Activated CD4-positive, alpha-beta T cell treated with anti-CD3 and anti-CD28 coated beads, Interleukin-2, amount 50 U/mL, for 16 hours (primary cell): ENCODE measurements at regions not wholly inside any gene's neighbourhood (a gene's known extent, or its start where the extent isn't known, plus 50 kb on each side); places are given as distances from the start of the nearest gene placed in this dataset.
"Not testable (repeated sequence)": the region's sequence is repeated elsewhere in the genome, so short reads cannot be mapped to it uniquely, and the experiment has no call there.

Experiments
- DNase-seq: peaks from one replicate; pipeline ENCODE4 v3.0.0-alpha.2; 2020

DNA sequence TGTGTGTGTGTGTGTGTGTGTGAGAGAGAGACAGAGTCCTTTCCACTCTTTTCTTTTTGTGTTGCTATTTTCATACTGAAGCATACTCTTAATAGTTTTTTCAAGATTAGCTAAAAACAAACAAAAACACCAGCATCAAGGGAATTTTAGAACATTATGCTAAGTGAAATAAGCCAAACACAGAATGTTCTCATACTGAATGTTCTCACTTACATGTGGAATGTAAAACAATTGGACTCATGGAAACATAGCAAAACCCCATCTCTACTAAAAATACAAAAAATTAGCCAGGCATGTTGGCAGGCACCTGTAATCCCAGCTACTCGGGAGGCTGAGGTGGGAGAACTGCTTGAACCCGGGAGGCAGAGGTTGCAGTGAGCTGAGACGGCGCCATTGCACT is 193.4 kb downstream of the XPNPEP1 start:
- DNase-seq: not testable (repeated sequence)

DNA sequence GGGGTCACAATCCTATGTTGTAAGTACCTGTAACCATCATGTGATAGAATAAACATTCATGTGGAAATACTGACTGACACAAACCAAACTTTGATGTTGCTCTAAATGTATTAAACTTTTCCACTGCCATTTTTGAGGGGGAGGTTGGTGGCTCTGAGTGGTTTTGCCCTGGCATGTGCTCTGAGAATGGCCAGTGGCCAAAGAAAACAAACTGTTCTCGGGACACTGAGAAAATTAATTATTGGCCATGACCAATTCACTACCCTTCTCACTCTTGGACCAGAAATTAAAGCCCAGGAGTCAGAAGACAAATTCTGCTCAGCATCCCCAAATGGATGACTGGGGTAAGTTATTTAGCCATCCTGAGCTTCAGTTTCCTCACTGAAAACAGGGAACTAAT is 195.9 kb downstream of the XPNPEP1 start:
- no peak for DNase-seq

DNA sequence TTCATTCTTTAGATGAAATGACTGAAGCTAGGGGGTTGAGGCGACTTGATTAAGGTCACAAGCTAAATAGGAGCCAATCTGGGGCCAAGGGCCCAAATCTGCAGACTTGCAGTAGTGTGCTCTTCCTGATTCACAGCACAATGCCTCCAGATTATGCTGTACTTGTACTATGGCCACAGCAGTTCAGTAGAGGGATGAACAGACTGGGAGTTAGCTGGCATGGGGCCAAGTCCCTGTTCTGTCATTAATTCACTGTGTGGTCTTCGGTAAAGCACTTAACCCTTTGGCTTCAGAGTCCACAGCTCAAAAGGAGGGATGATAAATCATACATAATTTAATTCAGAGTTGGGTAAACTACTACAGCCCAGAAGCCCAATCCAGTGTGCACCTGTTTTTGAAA is 196.8 kb downstream of the XPNPEP1 start:
- DNase-seq: no peak

GRCh38 chr10:109723305-109723704 is 200.0 kb downstream of the XPNPEP1 start:
- no peak for DNase-seq

DNA sequence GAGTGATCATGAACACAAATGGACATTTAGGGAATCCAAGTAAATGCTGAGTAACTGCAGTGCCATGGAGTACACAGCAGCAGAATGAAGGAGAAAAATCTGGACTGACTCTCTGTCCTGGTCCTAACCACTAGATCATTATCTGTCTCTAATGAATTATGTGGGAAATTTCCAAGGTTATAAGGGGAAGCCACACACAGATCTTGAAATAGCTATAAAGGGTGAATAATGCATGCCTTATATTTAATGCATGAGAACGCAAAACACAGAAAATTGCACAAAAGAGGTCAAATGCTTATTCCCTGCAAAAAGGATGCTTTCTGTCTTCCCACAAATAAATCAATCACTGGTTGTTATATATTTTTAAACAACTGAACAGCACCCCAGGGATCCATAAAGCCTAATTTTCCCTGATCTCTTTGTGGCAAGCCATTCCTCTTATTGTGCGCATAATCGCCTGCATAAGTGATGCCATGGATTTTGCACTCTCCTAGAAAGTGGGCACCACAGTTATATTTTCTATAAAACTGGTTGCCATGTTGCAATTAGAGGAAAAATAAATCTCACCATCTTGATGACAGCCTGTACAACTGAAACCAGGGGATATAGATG is 201.8 kb downstream of the XPNPEP1 start:
- no peak for DNase-seq

- DNase-seq: no peak
Observed at GRCh38 chr10:109706026-109706560, 217.2 kb downstream of the XPNPEP1 start.

DNA sequence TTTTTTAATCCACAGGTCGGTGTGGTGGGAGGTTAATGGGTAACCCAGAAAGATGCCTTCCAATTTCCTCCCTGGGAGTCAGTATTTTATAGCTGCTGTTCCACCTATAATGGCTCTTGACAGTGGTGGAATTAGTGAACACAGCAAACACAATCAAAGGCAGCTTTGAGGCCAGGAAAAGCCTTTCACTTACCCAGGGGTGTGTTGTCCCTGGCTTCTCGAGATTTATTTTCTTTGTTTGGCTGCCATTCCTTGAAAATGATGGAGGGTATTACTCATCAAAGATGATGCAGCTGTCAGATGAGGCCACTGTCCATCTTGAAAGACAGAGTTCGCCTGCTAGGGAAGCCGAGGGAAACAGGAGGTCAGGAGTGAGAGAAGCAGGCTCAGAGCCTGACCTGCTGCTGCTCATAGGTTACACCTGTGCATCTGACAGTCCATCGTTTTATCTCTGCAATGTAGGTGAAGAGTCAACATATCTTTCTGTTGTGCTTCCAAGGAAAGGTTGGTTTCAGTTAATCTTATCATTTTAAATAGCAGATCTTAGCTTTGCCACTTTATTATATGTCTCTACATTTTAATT is 221.6 kb downstream of the XPNPEP1 start:
- DNase-seq: no peak

- no peak for DNase-seq
Observed at GRCh38 chr10:109698882-109699664, 224.2 kb downstream of the XPNPEP1 start.

- no peak for DNase-seq
Observed at GRCh38 chr10:109698086-109698485, 225.2 kb downstream of the XPNPEP1 start.

DNA sequence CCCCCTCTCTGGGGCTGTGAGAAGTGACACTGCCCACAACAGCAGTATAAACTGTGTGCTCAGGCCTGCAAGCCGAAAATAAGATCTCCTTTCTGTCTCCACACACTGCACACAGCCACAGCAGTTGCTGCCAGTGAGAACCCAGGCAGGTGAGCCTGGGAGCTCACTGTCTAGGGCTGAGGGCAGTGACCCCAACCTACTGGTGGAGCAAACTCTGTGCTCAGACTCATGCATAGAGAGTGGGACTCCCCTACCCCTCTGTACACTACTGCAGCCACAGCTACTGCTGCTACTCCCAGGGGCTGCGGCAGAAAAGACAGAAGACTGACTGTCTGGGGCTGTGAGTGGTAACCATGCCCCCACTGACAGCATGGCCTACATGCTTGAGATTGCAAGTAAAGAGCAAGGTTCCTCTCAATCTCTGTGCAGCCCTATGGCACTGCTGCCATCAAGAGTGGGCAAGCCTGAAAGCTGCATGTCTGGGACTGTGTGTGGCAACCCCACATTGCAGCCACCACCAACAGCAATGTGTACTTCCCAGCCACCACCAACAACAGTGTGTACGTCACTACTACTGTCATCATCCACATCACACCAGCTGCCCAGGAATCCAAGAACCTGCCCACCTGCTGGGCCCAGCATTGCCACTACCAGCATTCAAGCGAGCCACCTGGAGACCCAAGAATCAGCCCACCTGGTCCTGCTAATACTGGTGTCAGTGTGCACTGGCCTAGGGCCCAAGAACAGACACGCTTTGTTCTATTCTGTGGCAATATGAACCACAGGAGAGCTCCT is 226.1 kb downstream of the XPNPEP1 start:
- no peak for DNase-seq

- DNase-seq: no peak
Observed at GRCh38 chr10:109696462-109696861, 226.8 kb downstream of the XPNPEP1 start.

GRCh38 chr10:109695988-109696387 is 227.3 kb downstream of the XPNPEP1 start:
- no peak for DNase-seq

DNA sequence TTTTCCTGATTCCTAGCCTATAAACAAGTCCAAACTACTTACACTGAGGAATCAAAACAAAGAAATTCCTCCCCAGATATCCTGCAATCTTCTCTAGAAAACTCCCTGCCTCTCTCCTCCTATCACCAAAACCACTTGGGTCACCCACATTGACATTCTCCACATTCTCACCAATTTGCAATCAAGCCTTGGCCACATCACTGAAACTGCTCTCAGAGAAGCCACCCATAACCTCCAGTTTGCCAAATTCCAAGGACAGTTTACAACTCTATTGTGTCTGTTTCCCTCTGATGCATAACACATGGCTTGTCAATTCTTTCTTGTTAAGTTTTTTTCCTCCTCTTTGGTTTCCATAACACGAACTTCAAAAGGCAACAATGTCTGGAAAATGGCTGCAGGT is 233.5 kb downstream of the XPNPEP1 start:
- DNase-seq: no peak

GRCh38 chr10:109679478-109679877 is 243.8 kb downstream of the XPNPEP1 start:
- DNase-seq: no peak

GRCh38 chr10:109678857-109679256 is 244.5 kb downstream of the XPNPEP1 start:
- DNase-seq: no peak

GRCh38 chr10:109676703-109677102 is 246.6 kb downstream of the XPNPEP1 start:
- DNase-seq: no peak

- no peak for DNase-seq
Observed at GRCh38 chr10:109668703-109669102, 254.6 kb downstream of the XPNPEP1 start.

- no peak for DNase-seq
Observed at GRCh38 chr10:109668154-109668665, 255.1 kb downstream of the XPNPEP1 start.

DNA sequence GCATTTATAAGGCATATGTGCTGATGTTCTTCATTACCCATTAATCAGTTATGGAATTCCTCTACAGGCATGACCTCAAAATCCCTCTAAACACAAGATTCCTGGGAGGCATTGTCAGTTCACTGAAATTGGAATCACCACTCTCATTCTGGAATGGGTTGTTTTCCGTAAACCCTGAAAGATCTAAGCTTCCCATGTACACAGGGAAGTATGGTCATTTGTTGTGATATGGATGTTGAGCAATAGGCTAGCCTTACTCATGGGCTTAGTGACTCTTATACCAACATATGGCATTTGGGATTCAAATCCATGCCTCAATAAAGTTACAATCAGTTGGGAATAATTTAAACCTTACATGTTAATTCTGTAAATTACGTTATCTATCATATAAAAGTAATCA is 258.0 kb downstream of the XPNPEP1 start:
- no peak for DNase-seq

GRCh38 chr10:109664554-109664953 is 258.8 kb downstream of the XPNPEP1 start:
- no peak for DNase-seq

- DNase-seq: no peak
Observed at GRCh38 chr10:109663122-109663521, 260.2 kb downstream of the XPNPEP1 start.

DNA sequence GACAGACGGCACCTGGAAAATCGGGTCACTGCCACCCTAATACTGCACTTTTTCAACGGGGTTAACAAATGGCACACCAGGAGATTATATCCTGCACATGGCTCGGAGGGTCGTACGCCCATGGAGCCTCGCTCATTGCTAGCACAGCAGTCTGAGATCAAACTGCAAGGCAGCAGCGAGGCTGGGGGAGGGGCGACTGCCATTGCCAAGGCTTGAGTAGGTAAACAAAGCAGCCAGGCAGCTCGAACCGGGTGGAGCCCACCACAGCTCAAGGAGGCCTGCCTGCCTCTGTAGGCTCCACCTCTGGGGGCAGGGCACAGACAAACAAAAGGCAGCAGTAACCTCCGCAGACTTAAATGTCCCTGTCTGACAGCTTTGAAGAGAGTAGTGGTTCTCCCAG is 270.7 kb downstream of the XPNPEP1 start:
- DNase-seq: not testable (repeated sequence)

DNA sequence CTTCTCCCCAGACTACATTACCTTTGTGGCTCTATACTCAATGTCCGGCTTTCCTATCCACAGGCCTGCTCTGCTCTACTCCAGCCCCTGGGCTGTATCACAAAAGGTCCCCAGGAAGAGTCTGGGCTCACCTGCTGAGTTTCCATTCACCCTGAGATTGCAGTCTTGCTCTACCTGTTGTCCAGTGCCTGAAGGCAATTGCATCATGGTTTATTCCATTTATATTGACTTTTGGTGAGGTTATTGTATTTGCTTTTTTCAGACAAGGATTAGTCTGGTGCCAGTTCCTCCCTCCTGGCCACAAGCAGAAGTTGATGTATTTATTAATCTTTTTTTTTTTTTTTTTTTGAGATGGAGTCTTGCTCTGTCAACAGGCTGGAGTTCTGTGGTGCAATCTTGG is 273.1 kb downstream of the XPNPEP1 start:
- no peak for DNase-seq
